ENCODE measurements at regions not wholly inside any gene's neighbourhood (a gene's known extent, or its start where the extent isn't known, plus 50 kb on each side); places are given as distances from the start of the nearest gene placed in this dataset.

DNA sequence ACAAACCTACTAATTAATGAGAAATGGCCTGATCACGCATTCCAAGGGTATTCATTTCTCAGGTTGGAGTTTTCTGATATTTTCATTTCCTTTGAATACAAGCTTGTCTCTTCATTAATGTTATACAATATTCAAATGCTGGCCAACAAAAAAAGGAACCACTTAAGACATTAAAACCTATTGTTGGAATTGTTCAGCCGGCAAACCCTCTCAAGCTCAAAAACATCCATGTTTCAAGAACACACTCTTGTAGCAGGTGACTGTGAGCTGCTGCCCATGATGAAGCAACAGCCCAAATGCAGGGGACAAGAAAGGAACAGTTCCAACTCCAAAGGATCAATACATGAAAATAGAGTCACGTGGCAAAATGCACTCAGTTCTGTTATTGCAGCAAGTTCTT is 454.5 kb downstream of the BCL11A start:
- BruUV-seq (replicated peaks): no TSS peak
- no peaks in the 10 kb centered on the region for H3K36me3 Mint-ChIP-seq (ENCODE audit: insufficient read depth, unreplicated experiment)
- intact Hi-C loops (cut with micrococcal nuclease; ENCODE audit: unreplicated experiment): no loop called here
- CTCF ChIA-PET: no interaction called here
- no peak for DNase-seq
- TF ChIP-seq, protein P1, sequence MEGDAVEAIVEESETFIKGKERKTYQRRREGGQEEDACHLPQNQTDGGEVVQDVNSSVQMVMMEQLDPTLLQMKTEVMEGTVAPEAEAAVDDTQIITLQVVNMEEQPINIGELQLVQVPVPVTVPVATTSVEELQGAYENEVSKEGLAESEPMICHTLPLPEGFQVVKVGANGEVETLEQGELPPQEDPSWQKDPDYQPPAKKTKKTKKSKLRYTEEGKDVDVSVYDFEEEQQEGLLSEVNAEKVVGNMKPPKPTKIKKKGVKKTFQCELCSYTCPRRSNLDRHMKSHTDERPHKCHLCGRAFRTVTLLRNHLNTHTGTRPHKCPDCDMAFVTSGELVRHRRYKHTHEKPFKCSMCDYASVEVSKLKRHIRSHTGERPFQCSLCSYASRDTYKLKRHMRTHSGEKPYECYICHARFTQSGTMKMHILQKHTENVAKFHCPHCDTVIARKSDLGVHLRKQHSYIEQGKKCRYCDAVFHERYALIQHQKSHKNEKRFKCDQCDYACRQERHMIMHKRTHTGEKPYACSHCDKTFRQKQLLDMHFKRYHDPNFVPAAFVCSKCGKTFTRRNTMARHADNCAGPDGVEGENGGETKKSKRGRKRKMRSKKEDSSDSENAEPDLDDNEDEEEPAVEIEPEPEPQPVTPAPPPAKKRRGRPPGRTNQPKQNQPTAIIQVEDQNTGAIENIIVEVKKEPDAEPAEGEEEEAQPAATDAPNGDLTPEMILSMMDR (IDR thresholded peaks at IDR 0.05; ENCODE audit: unreplicated experiment): no peak
- no peaks in the 10 kb centered on the region for H3K27me3 Mint-ChIP-seq (ENCODE audit: unreplicated experiment)
- H3K4me1 Mint-ChIP-seq (ENCODE audit: low read depth, unreplicated experiment): no peaks in the 10 kb centered on the region
- no peak overlapping the region for H3K27ac Mint-ChIP-seq (ENCODE audit: unreplicated experiment)
- peaks cover 11% of the 10 kb centered on the region for H3K9me3 Mint-ChIP-seq (ENCODE audit: low read depth, unreplicated experiment)
- no peak overlapping the region for H3K4me3 Mint-ChIP-seq (ENCODE audit: low read depth, unreplicated experiment)

DNA sequence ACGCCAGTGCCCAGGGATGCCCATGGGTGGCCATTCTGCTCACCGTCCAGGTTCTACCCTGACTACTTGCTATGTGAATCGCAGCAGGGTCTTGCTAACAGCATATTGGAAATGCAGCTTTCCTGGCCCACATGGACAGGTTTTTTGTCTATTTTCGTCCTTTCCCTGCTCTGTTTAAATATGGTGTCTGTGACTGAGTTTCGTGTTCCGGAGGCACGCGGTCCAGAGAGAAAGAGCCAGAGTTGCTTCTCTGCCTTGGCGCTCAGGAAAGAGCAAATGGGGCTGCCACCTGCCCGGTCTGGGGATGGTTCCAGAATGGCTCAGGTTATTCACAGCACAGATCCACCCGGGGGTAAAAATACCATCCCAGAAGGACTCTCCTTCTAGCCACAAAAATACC is 456.2 kb downstream of the BCL11A start:
- no peak overlapping the region for H3K27ac Mint-ChIP-seq (ENCODE audit: unreplicated experiment)
- no peaks in the 10 kb centered on the region for H3K4me1 Mint-ChIP-seq (ENCODE audit: low read depth, unreplicated experiment)
- CTCF ChIA-PET: no interaction called here
- no peaks in the 10 kb centered on the region for H3K36me3 Mint-ChIP-seq (ENCODE audit: insufficient read depth, unreplicated experiment)
- no TSS peak for BruUV-seq (replicated peaks)
- H3K27me3 Mint-ChIP-seq (ENCODE audit: unreplicated experiment): no peaks in the 10 kb centered on the region
- intact Hi-C loops (cut with micrococcal nuclease; ENCODE audit: unreplicated experiment): no loop called here
- TF ChIP-seq, protein P1 (IDR thresholded peaks at IDR 0.05; ENCODE audit: unreplicated experiment): no peak
- peaks cover 7% of the 10 kb centered on the region for H3K9me3 Mint-ChIP-seq (ENCODE audit: low read depth, unreplicated experiment)
- no peak for DNase-seq
- no peak overlapping the region for H3K4me3 Mint-ChIP-seq (ENCODE audit: low read depth, unreplicated experiment)

DNA sequence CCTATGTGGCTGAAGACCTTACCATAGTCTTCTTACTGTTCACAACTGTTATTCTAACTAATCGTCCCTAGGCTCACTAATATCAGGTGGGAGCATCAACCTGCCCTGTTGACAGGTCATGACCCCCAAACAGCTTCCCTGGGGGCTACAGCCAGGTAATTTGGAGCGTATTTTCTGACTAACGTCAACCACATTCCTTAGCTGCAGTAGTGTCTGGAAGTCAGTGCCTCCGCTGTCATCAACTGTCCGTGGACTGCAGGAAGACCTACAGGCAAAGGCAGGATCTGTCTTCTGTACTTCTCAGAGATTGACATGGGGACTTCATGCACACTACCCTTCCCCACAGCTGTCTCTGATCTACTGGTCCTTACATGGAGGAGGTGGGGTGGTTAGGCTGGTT is 456.9 kb downstream of the BCL11A start:
- TF ChIP-seq, protein P1 (IDR thresholded peaks at IDR 0.05; ENCODE audit: unreplicated experiment): no peak
- no peak overlapping the region for H3K4me3 Mint-ChIP-seq (ENCODE audit: low read depth, unreplicated experiment)
- intact Hi-C loops (cut with micrococcal nuclease; ENCODE audit: unreplicated experiment): no loop called here

DNA sequence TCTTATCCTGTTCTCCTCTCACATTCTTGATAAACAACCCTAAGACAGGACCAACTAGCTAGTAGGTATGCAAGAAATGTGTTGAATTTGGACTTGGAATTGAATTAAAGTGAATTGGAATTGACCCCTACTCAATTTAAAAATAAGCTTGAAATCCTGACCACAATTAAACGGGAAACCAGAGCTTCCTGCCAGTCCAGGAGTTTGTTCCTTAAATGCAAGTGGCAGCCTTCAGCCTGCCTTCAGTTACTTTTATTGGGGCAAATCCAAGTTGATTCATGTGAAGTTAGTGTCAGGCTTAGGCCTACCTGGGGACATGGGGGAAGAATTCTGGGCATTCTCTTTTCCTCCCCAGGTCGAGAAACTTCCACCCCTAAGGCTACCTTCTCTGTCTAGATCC is 457.6 kb downstream of the BCL11A start:
- CTCF ChIA-PET: no interaction called here
- peaks cover 9% of the 10 kb centered on the region for H3K9me3 Mint-ChIP-seq (ENCODE audit: low read depth, unreplicated experiment)
- H3K4me3 Mint-ChIP-seq (ENCODE audit: low read depth, unreplicated experiment): no peak overlapping the region
- no peaks in the 10 kb centered on the region for H3K4me1 Mint-ChIP-seq (ENCODE audit: low read depth, unreplicated experiment)
- no peak overlapping the region for H3K27ac Mint-ChIP-seq (ENCODE audit: unreplicated experiment)
- BruUV-seq (replicated peaks): no TSS peak
- DNase-seq: no peak
- intact Hi-C loops (cut with micrococcal nuclease; ENCODE audit: unreplicated experiment): no loop called here
- no peaks in the 10 kb centered on the region for H3K27me3 Mint-ChIP-seq (ENCODE audit: unreplicated experiment)
- TF ChIP-seq, protein P1 (IDR thresholded peaks at IDR 0.05; ENCODE audit: unreplicated experiment): no peak
- H3K36me3 Mint-ChIP-seq (ENCODE audit: insufficient read depth, unreplicated experiment): no peaks in the 10 kb centered on the region

More for the DNA sequence above, 456.9 kb downstream of the BCL11A start:
- H3K9me3 Mint-ChIP-seq (ENCODE audit: low read depth, unreplicated experiment): peaks cover 9% of the 10 kb centered on the region
- H3K27me3 Mint-ChIP-seq (ENCODE audit: unreplicated experiment): no peaks in the 10 kb centered on the region
- no peaks in the 10 kb centered on the region for H3K4me1 Mint-ChIP-seq (ENCODE audit: low read depth, unreplicated experiment)
- H3K27ac Mint-ChIP-seq (ENCODE audit: unreplicated experiment): no peak overlapping the region
- no TSS peak for BruUV-seq (replicated peaks)
- CTCF ChIA-PET: no interaction called here
- DNase-seq: no peak
- H3K36me3 Mint-ChIP-seq (ENCODE audit: insufficient read depth, unreplicated experiment): no peaks in the 10 kb centered on the region

All from Calu3 (cell line).